Breast epithelium (tissue), 3 donors: ENCODE measurements at regions not wholly inside any gene's neighbourhood (a gene's known extent, or its start where the extent isn't known, plus 50 kb on each side); places are given as distances from the start of the nearest gene placed in this dataset.

Experiments
- CTCF ChIP-seq, 3 donors: fragments of 450-650 bp; IDR thresholded peaks; one replicate each; pipeline ENCODE4 v1.5.1; 2016 to 2017; ENCODE audit warnings: antibody characterized with exemption in 3 of 3, mild to moderate bottlenecking in 3 of 3, moderate library complexity in 3 of 3
- POLR2A ChIP-seq: fragments of 450-650 bp; IDR thresholded peaks from one replicate; pipeline ENCODE4 v1.6.1; 2016; ENCODE audit warnings: antibody characterized with exemption, mild to moderate bottlenecking, moderate library complexity
- POLR2AphosphoS5 ChIP-seq, 3 donors: sonication (generic); formaldehyde crosslinking; IDR thresholded peaks; one replicate each; pipeline ENCODE4 v1.6.1; 2017; ENCODE audit warnings: antibody characterized with exemption in 3 of 3

DNA sequence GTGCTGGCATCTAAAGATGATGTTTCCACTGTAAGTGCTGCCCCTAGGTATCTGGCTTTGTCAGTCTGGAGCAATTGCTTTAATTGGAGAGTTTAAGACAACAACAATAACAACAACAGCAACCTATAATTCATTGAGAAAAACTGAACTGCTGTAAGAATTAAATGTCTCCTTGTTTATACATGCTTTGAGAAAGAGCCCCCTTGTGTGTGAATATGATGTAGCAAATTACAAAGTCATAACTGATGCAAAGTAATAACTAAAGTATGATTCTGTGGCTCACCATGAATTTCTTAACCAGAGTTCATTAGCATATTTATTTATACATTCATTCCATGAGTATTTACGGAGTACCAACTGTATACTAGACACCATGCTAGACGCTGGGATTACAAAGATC, 59.2 kb upstream of the PRIMA1 start:
- TF ChIP-seq CTCF (IDR thresholded peaks at IDR 0.05) (no peak), POLR2AphosphoS5 (IDR thresholded peaks at IDR 0.05) (no peak), POLR2A (no peak)
